ENCODE measurements at regions not wholly inside any gene's neighbourhood (a gene's known extent, or its start where the extent isn't known, plus 50 kb on each side); places are given as distances from the start of the nearest gene placed in this dataset.

DNA sequence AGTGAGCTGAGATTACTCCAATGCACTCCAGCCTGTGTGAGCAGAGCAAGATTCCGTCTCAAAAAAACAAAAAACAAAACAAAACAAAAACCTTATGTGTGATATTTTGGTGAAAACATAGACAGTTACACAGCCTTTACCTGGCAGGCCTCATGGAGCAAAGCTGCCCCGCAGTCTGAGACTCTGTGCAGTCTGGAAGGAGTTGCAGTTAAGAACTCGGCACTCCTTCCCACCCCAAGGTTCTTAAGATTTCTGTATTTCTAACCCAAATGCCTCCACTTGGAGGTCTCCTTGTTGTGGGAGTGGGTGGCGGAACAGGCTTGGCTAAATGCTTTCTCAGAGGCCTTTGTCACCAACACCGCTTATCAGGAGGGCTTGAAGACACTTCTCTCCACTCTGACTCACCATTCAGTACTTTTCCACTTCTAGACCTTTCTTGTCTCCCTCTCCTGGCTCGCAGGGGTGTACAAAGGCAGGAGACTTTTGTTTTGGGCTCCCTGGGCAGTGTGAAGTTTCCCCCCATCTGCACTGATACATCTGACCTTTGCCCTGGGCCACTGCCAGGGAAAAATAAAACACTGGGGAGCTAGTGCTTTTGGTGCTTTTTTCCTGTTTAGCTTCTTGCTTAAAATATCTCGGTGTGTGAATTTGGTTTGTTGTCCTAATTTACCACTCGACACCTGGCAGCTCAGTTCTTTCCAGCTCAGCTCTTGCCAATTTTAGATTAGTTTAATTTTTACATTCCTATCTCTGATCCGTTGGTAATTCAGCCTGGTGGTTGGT, 51.3 kb upstream of the MAGI2 start:
- FAIRE-seq (no peak), DNase-seq (ENCODE audit: insufficient read length, low spot score) (no peak)
- TF ChIP-seq CTCF (IDR thresholded peaks at IDR 0.05; ENCODE audit: insufficient read depth, missing control alignments): no peak
